ENCODE measurements at regions not wholly inside any gene's neighbourhood (a gene's known extent, or its start where the extent isn't known, plus 50 kb on each side); places are given as distances from the start of the nearest gene placed in this dataset.

DNA sequence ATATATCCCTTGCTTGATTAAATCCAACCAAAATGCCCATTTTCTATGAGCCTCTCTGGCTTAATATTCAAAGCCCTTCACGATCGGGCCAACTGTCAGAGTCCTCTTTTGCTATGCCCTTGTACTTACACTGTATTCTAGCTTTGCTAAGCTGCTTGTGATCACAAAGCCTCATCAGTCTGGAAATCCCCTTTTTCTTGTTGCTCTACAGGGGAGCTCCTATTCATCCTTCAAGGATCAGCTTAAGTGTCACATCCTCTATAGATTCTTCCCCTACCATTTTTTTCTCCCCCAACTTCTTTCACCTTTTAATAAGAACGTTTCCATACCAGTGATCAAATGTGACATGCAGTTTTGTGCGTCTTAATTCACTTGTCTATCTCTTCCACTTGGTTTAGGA is 450.4 kb upstream of the CHD1 start:
- TF ChIP-seq CTCF (IDR thresholded peaks at IDR 0.05; ENCODE audit: low read depth, low read length, poor library complexity, severe bottlenecking) (no peak), EZH2phosphoT487 (IDR thresholded peaks at IDR 0.05; ENCODE audit: borderline replicate concordance, low read length) (no peak)
